ENCODE measurements at regions not wholly inside any gene's neighbourhood (a gene's known extent, or its start where the extent isn't known, plus 50 kb on each side); places are given as distances from the start of the nearest gene placed in this dataset.

DNA sequence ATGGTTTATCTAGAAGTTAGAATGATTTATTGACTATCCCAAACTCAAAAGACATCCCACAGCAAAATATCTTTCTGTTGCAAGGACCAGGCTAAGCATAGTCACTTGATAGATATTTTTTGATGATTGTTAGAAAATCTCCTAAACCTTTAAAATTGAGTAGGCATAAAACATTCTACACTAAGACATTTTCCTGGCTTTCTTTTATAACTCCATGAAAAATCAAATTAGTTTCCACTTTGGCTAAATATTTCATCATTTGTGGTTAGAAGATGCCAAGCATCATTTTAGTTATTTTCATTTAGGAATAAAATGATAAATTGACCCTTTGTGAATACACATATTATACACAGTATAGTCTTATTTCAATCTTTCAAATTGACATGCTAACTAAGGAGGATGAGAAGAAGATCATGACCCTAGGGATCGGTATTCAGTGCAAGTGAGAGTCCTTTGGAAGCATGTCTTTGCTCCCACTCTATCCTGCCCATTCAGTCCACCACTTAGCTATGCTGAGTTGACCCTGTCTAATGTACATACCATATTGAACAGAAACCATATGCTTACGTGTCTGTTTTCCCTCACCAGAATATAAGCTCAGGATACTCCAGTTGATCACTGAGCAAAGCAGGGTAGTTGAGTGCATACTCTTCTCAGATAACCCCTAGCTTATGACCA lies 136.6 kb upstream of the OTUD4 start:
- H3K4me3 Mint-ChIP-seq (ENCODE audit: unreplicated experiment): no peak overlapping the region
- H3K27ac Mint-ChIP-seq (ENCODE audit: unreplicated experiment): no peak overlapping the region
- TF ChIP-seq, protein P1, sequence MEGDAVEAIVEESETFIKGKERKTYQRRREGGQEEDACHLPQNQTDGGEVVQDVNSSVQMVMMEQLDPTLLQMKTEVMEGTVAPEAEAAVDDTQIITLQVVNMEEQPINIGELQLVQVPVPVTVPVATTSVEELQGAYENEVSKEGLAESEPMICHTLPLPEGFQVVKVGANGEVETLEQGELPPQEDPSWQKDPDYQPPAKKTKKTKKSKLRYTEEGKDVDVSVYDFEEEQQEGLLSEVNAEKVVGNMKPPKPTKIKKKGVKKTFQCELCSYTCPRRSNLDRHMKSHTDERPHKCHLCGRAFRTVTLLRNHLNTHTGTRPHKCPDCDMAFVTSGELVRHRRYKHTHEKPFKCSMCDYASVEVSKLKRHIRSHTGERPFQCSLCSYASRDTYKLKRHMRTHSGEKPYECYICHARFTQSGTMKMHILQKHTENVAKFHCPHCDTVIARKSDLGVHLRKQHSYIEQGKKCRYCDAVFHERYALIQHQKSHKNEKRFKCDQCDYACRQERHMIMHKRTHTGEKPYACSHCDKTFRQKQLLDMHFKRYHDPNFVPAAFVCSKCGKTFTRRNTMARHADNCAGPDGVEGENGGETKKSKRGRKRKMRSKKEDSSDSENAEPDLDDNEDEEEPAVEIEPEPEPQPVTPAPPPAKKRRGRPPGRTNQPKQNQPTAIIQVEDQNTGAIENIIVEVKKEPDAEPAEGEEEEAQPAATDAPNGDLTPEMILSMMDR (IDR thresholded peaks at IDR 0.05; ENCODE audit: partially characterized antibody, unreplicated experiment): no peak
- peaks cover 1% of the 10 kb centered on the region for H3K27me3 Mint-ChIP-seq (ENCODE audit: unreplicated experiment)
- DNase-seq: no peak
- H3K36me3 Mint-ChIP-seq (ENCODE audit: unreplicated experiment): no peaks in the 10 kb centered on the region
- H3K9me3 Mint-ChIP-seq (ENCODE audit: unreplicated experiment): no peaks in the 10 kb centered on the region
- H3K4me1 Mint-ChIP-seq (ENCODE audit: low read depth, unreplicated experiment): no peaks in the 10 kb centered on the region

DNA sequence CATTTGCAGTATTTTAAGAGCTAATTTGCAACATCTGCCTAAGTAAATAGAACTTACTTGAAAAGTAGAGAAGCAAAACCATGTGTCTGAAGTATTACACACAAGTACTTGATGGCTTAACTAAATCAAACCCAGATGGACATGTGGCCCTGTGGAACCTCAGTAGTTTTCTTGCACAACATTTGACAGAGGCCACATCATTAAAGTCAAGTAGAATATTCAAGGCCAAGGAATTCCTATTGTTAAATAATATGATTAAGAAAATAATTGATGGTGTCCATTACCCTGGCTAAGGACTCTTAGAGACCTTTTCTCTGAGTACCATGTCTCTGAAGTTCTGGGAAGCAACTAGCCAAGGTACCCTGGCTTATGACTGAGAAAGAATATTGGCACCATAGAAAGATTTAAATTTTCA lies 135.4 kb upstream of the OTUD4 start:
- peaks cover 1% of the 10 kb centered on the region for H3K27me3 Mint-ChIP-seq (ENCODE audit: unreplicated experiment)
- H3K27ac Mint-ChIP-seq (ENCODE audit: unreplicated experiment): no peak overlapping the region
- H3K9me3 Mint-ChIP-seq (ENCODE audit: unreplicated experiment): no peaks in the 10 kb centered on the region
- no peak for DNase-seq
- TF ChIP-seq, protein P1 (IDR thresholded peaks at IDR 0.05; ENCODE audit: partially characterized antibody, unreplicated experiment): no peak
- H3K4me1 Mint-ChIP-seq (ENCODE audit: low read depth, unreplicated experiment): no peaks in the 10 kb centered on the region
- H3K4me3 Mint-ChIP-seq (ENCODE audit: unreplicated experiment): no peak overlapping the region
- no peaks in the 10 kb centered on the region for H3K36me3 Mint-ChIP-seq (ENCODE audit: unreplicated experiment)

DNA sequence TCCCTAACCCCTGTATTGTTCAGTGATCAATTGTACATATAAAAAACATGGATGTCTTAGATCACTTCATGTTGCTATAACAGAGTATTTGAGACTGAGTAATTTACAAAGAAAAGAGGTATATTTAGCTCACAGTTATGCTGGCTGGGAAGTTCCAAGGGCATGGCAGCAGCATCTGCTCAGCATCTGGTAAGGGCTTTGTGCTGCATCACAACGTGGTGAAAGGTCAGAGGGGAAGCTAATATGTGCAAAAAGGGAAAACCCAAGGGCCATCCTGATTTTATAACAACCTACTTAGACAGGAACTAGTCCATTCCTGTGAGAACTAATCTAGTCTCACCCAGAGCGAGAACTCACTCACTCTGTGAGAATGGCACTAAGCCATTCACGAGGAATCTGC lies 128.2 kb upstream of the OTUD4 start:
- TF ChIP-seq, protein P1 (IDR thresholded peaks at IDR 0.05; ENCODE audit: partially characterized antibody, unreplicated experiment): no peak
- no peak overlapping the region for H3K4me3 Mint-ChIP-seq (ENCODE audit: unreplicated experiment)
- H3K27ac Mint-ChIP-seq (ENCODE audit: unreplicated experiment): peak overlapping the region; percentile 44
- DNase-seq: no peak
- H3K4me1 Mint-ChIP-seq (ENCODE audit: low read depth, unreplicated experiment): peaks cover 11% of the 10 kb centered on the region
- no peaks in the 10 kb centered on the region for H3K36me3 Mint-ChIP-seq (ENCODE audit: unreplicated experiment)
- H3K27me3 Mint-ChIP-seq (ENCODE audit: unreplicated experiment): no peaks in the 10 kb centered on the region
- H3K9me3 Mint-ChIP-seq (ENCODE audit: unreplicated experiment): peaks cover 2% of the 10 kb centered on the region

DNA sequence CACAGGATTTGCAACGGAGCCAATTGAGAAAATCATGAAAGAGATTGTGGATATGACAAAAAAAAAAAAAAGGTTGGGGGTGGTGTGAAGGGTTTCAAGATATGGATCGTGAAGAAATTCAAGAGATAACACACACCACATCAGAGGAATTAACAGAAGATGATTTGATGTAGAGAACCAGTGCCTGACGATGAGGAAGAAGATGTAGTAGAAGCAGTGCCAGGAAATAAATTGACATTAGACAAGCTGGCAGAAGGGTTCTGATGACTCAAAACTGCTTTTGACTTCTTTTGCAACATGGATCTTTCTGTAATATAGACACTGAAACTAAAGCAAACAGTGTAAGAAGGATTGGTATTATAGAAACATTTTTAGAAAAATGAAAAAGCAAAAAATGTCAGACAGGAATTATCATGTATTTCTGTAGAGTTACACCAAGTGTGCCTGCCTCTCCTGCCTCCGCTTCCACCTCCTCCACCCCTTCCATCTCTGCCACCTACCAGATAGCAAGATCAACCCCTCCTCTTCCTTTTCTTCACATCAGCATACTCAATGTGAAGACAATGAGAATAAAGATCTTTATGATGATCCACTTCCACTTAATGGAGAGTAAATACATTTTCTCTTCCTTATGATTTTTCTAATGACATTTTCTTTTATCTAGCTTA lies 127.5 kb upstream of the OTUD4 start:
- peaks cover 11% of the 10 kb centered on the region for H3K4me1 Mint-ChIP-seq (ENCODE audit: low read depth, unreplicated experiment)
- H3K27me3 Mint-ChIP-seq (ENCODE audit: unreplicated experiment): no peaks in the 10 kb centered on the region
- peaks cover 2% of the 10 kb centered on the region for H3K9me3 Mint-ChIP-seq (ENCODE audit: unreplicated experiment)
- H3K4me3 Mint-ChIP-seq (ENCODE audit: unreplicated experiment): no peak overlapping the region
- no peak for DNase-seq
- TF ChIP-seq, protein P1 (IDR thresholded peaks at IDR 0.05; ENCODE audit: partially characterized antibody, unreplicated experiment): no peak
- H3K27ac Mint-ChIP-seq (ENCODE audit: unreplicated experiment): peak overlapping the region; percentile 44
- no peaks in the 10 kb centered on the region for H3K36me3 Mint-ChIP-seq (ENCODE audit: unreplicated experiment)

DNA sequence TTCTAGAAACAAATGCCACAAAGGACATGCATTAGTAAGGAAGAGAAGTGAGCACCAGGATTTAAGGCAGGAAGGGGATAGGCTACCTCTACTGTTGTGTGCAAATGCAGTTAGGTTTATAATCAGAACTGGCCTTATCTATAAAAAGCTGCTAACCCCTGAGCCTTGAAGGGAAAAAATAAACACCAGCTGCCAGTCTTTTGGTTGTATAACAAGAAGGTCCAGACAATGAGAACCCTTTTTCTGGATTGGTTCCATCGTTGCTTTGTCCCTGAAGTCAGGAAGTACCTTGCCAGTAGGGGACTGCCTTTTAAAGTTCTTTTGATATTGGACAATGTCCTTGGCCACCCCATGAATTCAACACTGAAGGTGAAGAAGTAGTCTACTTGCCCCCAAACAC lies 126.7 kb upstream of the OTUD4 start:
- DNase-seq: no peak
- Mint-ChIP-seq H3K36me3 (ENCODE audit: unreplicated experiment) (no peaks in the 10 kb centered on the region), H3K4me1 (ENCODE audit: low read depth, unreplicated experiment) (peaks cover 11% of the 10 kb centered on the region), H3K27ac (ENCODE audit: unreplicated experiment) (no peak overlapping the region), H3K4me3 (ENCODE audit: unreplicated experiment) (no peak overlapping the region), H3K9me3 (ENCODE audit: unreplicated experiment) (peaks cover 2% of the 10 kb centered on the region), H3K27me3 (ENCODE audit: unreplicated experiment) (no peaks in the 10 kb centered on the region)
- TF ChIP-seq, protein P1 (IDR thresholded peaks at IDR 0.05; ENCODE audit: partially characterized antibody, unreplicated experiment): no peak
